Panc1 (cell line): ENCODE measurements at regions not wholly inside any gene's neighbourhood (a gene's known extent, or its start where the extent isn't known, plus 50 kb on each side); places are given as distances from the start of the nearest gene placed in this dataset.

ENCODE experiments used
- ATAC-seq: fragments of 200-7000 bp; cut with Tn5 transposase; 2 replicates; pipeline ENCODE4 v1.9.1; 2020; ENCODE audit warnings: mild to moderate bottlenecking, moderate library complexity
- BruUV-seq: library from RNA; stranded (reverse); fragments of 400-500 nt; replicated peaks from 2 replicates; lab custom pipeline; 2021; lab: Mats Ljungman, UMichigan
- CTCF ChIA-PET: fragments of 300-600 bp; sonication (Branson Sonifier 250); formaldehyde crosslinking; loops from one replicate; lab custom pipeline; 2022; ENCODE audit warnings: antibody characterized with exemption; lab: Charles Lee
- POLR2A ChIA-PET: fragments of 300-600 bp; sonication (Branson Sonifier 250); formaldehyde crosslinking; loops from one replicate; lab custom pipeline; 2022; ENCODE audit warnings: antibody characterized with exemption; lab: Charles Lee
- DNase-seq: peaks from one replicate; pipeline ENCODE4 v3.0.0-alpha.2; 2010; ENCODE audit warnings: low read depth, low spot score
- H3K27ac ChIP-seq: 2 replicates; pipeline ENCODE4 v1.5.1; 2011; ENCODE audit warnings: mild to moderate bottlenecking, low read length, inconsistent platforms
- H3K27me3 ChIP-seq: fragments of 200-500 bp; sonication (Bioruptor generic); 2 replicates; pipeline ENCODE4 v1.6.0; 2014; ENCODE audit warnings: low read length, inconsistent platforms; ENCODE audit not compliant: control insufficient read depth, insufficient read depth
- H3K36me3 ChIP-seq: fragments of 200-500 bp; sonication (Bioruptor generic); 2 replicates; pipeline ENCODE4 v1.5.1; 2014; ENCODE audit warnings: inconsistent platforms, mild to moderate bottlenecking, low read length, moderate library complexity; ENCODE audit not compliant: control insufficient read depth, insufficient read depth
- H3K4me1 ChIP-seq: 2 replicates; pipeline ENCODE4 v1.5.1; 2011; ENCODE audit warnings: inconsistent platforms, mild to moderate bottlenecking, low read length, moderate library complexity; ENCODE audit not compliant: control insufficient read depth, insufficient read depth
- H3K4me3 ChIP-seq, 2 experiments: 2 replicates each; pipeline ENCODE4 v1.5.1; 2011 to 2012; ENCODE audit warnings: low read depth in 2 of 2, low read length in 2 of 2, mild to moderate bottlenecking in 2 of 2, inconsistent platforms in 1 of 2, moderate library complexity in 1 of 2
- H3K9me3 ChIP-seq: fragments of 200-500 bp; sonication (Bioruptor generic); 2 replicates; pipeline ENCODE4 v1.5.1; 2014; ENCODE audit warnings: low read depth, mild to moderate bottlenecking, inconsistent platforms, low read length, moderate library complexity; ENCODE audit not compliant: control insufficient read depth, insufficient read depth
- CTCF ChIP-seq: fragments of 450-650 bp; IDR thresholded peaks from 2 replicates; pipeline ENCODE4 v1.5.1; 2017; ENCODE audit warnings: mild to moderate bottlenecking
- POLR2AphosphoS5 ChIP-seq: IDR thresholded peaks from 2 replicates; pipeline ENCODE4 v1.6.1; 2012; ENCODE audit warnings: mild to moderate bottlenecking, low read depth, low read length, moderate library complexity
- REST ChIP-seq, 2 experiments: IDR thresholded peaks; 2 replicates each; pipeline ENCODE4 v1.6.1; 2011 to 2012; ENCODE audit warnings: low read depth in 2 of 2, control low read depth in 1 of 2, low read length in 1 of 2, mild to moderate bottlenecking in 1 of 2, moderate library complexity in 1 of 2; ENCODE audit not compliant: insufficient read depth in 1 of 2
- SIN3A ChIP-seq: IDR thresholded peaks from 2 replicates; pipeline ENCODE4 v1.6.1; 2012; ENCODE audit warnings: low read depth, mild to moderate bottlenecking, low read length, moderate library complexity, borderline replicate concordance; ENCODE audit not compliant: insufficient read depth
- TCF7L2 ChIP-seq: IDR thresholded peaks from 2 replicates; pipeline ENCODE4 v1.6.1; 2011; ENCODE audit warnings: mild to moderate bottlenecking, low read depth, low read length, inconsistent platforms
- in situ Hi-C: cut with HindIII; loops from 2 replicates; pipeline ENCODE4 v1.10.0; 2016; ENCODE audit warnings: low sequenced_read_pairs, low pct_unique_long_range_greater_than_20kb
- intact Hi-C: fragments of 100-400 bp; cut with micrococcal nuclease; formaldehyde crosslinking; loops from one replicate; pipeline ENCODE4 v1.10.0; 2022; ENCODE audit not compliant: unreplicated experiment

- Histone ChIP-seq H3K4me3 (no peak overlapping the region), H3K9me3 (no peaks in the 10 kb centered on the region), H3K27ac (no peak overlapping the region), H3K4me1 (peaks cover 5% of the 10 kb centered on the region), H3K36me3 (no peaks in the 10 kb centered on the region), H3K27me3 (no peaks in the 10 kb centered on the region)
- ChIA-PET POLR2A (interaction anchor here (0.6 kb wide), 1 partner anchor 178 kb away, joined by 3 read pairs; no protein-coding TSS in a partner anchor), CTCF (interaction anchor here (0.6 to 1.2 kb wide), 7 partner anchors 52 to 938 kb away, joined by 3 to 6 read pairs (median 3); partner anchors contain the start of gene ATF7IP)
- ATAC-seq (no peak), DNase-seq (no peak)
- no TSS peak for BruUV-seq
- in situ Hi-C loops: no loop called here
- TF ChIP-seq POLR2AphosphoS5: no peak
- TF ChIP-seq CTCF: peak; percentile 49; the same call in 1 of the 2 replicates
- intact Hi-C loops: loop anchor here (5.0 kb wide), 1 partner anchor 214 kb away; no protein-coding TSS in a partner anchor
These were observed 127.2 kb upstream of the ATF7IP start for GRCh38 chr12:14238221-14238792.

GRCh38 chr12:14239350-14239934 is 126.0 kb upstream of the ATF7IP start:
- H3K27ac ChIP-seq: peak overlapping the region; percentile 86
- 0 out of 2 replicates have a peak, but pooled peaks have one; percentile 26 for TF ChIP-seq CTCF
- no peak for TF ChIP-seq POLR2AphosphoS5
- ATAC-seq (peak; percentile 87), DNase-seq (no peak)
- H3K4me3 ChIP-seq: peak overlapping the region; percentile 35 to 64
- BruUV-seq: no TSS peak
- no peaks in the 10 kb centered on the region for H3K27me3 ChIP-seq
- no peaks in the 10 kb centered on the region for H3K36me3 ChIP-seq
- intact Hi-C loops (loop anchor here (5.0 kb wide), 1 partner anchor 213 kb away; no protein-coding TSS in a partner anchor), in situ Hi-C loops (no loop called here)
- POLR2A ChIA-PET: no interaction called here
- peaks cover 5% of the 10 kb centered on the region for H3K4me1 ChIP-seq
- H3K9me3 ChIP-seq: no peaks in the 10 kb centered on the region
- CTCF ChIA-PET: interaction anchor here (0.7 kb wide), 1 partner anchor 215 kb away, joined by 3 read pairs; no protein-coding TSS in a partner anchor

GRCh38 chr12:14239935-14240872 is 125.3 kb upstream of the ATF7IP start:
- in situ Hi-C loops (no loop called here), intact Hi-C loops (loop anchor here (5.0 kb wide), 1 partner anchor 212 kb away; no protein-coding TSS in a partner anchor)
- no peaks in the 10 kb centered on the region for H3K9me3 ChIP-seq
- peaks cover 5% of the 10 kb centered on the region for H3K4me1 ChIP-seq
- ChIA-PET POLR2A (no interaction called here), CTCF (interaction anchor here (0.7 kb wide), 1 partner anchor 214 kb away, joined by 3 read pairs; no protein-coding TSS in a partner anchor)
- BruUV-seq: no TSS peak
- H3K27me3 ChIP-seq: no peaks in the 10 kb centered on the region
- no peak for TF ChIP-seq CTCF
- TF ChIP-seq POLR2AphosphoS5: no peak
- no peak for TF ChIP-seq TCF7L2
- no peak for TF ChIP-seq REST (IDR thresholded peaks at IDR 0.05; ENCODE audit: insufficient read depth in 1 of 2, low read depth in 2 of 2, low read length in 1 of 2)
- no peak for TF ChIP-seq SIN3A
- H3K27ac ChIP-seq: peak overlapping the region; percentile 86
- peak overlapping the region; percentile 35 to 64 for H3K4me3 ChIP-seq
- DNase-seq (no peak), ATAC-seq (peak; percentile 73)
- H3K36me3 ChIP-seq: no peaks in the 10 kb centered on the region
